Right kidney (tissue), 1 donor: ENCODE measurements at regions not wholly inside any gene's neighbourhood (a gene's known extent, or its start where the extent isn't known, plus 50 kb on each side); places are given as distances from the start of the nearest gene placed in this dataset.

Experiments used
- DNase-seq: peaks from one replicate; pipeline ENCODE4 v3.0.0-alpha.2; 2016

DNA sequence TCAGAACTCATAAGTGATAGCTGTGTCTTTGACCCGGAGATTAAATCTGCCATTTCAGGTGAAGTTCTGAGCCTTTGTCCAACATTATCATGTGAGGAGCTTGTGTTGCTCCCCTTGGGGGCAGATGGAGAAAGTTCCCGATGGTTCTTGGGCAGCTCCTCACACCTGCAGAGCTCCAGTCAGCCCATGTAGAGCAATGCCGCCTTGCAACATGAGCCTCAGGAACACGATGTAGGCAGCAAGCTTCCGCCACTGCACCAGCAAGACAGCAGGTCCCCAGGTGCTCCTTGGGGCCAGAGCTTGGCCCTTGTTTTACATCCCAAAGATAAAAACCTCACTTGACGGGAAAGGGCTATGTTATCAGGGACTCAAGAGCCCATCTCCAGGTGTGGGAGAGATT, 292.7 kb downstream of the IRX1 start:
- no peak for DNase-seq

DNA sequence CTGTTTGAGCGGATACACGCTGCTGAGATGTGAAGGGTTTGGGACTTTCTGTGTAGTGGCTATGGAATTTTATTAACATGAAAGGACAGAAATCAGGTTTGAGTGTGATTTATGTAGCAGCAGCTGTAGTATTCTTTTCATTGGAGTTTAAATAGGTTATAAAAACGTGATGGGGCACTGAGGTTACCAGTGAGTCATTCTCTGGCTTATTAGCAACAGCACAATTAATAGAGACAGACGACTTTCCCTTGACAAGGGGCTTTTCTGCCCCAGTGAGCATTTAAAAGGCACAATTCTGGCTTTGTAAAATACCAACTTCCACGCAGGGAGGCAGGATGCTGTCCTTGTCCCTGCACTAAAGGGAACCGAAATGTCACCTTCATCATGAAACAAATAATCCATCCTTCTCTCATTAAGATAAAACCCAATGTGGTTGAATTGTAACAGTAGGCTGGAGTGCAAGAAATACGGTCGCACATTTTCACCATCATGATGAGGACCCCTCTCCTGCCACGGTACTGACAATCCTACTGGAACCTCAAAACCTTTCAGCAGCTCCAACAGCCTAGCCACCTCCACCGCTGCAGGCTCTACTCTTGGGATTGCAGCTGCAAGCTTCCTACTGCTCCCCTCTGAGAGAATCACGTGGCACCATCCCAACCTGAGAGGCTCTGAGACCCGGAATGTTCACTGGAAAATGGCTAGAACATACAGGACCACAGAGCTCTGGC, 293.9 kb downstream of the IRX1 start:
- DNase-seq = no peak

DNA sequence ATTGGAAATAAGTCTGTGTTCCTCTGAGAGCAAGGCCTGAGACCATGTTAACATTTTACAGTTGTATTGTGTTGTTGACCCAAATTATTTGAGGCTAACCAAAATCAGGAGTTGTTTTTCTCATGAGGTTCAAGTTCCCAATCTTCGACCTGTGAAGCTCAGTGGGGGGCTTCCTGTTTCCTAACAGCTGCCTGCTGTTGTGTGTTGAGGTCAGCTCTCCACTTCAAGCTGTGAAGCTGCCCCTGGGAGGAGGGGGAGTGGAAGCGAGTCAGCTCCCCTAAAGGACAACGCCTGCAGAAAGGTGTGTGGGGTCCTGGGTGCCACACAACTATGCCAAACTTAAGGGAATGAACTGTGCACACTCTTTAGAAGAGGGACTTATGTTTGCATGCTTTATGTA, 295.5 kb downstream of the IRX1 start:
- no peak for DNase-seq

GRCh38 chr5:3893527-3893926, 297.9 kb downstream of the IRX1 start:
- DNase-seq = no peak

DNA sequence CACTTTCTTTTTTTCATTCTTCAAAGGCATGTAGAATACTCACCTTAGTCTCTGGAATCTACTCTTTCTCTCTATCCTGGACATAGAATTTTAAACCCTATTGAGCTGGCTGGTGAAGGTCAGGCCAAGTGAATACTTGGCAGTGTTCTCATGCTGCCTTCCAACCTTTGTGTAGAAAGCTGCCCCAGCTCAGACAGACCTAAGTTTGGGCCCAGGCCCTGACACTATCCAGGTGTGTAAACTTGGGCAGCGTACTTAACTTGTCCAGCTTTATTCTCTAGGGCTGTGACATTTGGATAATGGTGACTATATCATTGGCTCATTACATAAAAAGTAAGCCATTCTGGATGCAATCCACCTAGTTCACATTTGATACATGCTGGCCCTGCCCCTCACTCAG, 298.3 kb downstream of the IRX1 start:
- DNase-seq = no peak

GRCh38 chr5:3896098-3896497, 300.5 kb downstream of the IRX1 start:
- no peak for DNase-seq

- DNase-seq = no peak
These were observed 303.5 kb downstream of the IRX1 start for GRCh38 chr5:3899093-3899492.

DNA sequence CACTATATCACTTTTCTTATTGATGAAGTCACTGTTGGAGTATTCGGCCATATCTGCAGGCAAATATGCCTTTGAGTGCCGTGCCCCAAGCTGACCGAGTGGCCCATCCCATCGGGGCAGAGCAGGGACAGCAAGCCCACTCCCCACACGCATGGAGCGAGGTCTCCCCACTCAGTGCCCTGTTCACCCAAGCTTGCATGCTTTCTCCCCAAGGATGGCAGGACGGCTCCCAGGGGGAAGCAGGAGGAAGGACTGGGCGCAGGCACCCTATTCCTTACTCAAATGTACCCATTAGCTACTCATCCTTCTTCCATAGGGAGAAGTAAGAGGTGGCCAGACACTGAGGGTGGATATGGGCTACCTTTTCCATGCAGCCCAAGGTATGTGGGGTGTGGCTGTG, 309.0 kb downstream of the IRX1 start:
- no peak for DNase-seq

GRCh38 chr5:3905031-3905430, 309.4 kb downstream of the IRX1 start:
- no peak for DNase-seq

- no peak for DNase-seq
These were observed 309.9 kb downstream of the IRX1 start for GRCh38 chr5:3905521-3905920.

- no peak for DNase-seq
These were observed 315.5 kb downstream of the IRX1 start for GRCh38 chr5:3911111-3911510.

GRCh38 chr5:3911773-3912172, 316.1 kb downstream of the IRX1 start:
- no peak for DNase-seq

GRCh38 chr5:3912790-3913189, 317.2 kb downstream of the IRX1 start:
- DNase-seq = no peak

GRCh38 chr5:3913279-3913678, 317.6 kb downstream of the IRX1 start:
- DNase-seq = no peak

DNA sequence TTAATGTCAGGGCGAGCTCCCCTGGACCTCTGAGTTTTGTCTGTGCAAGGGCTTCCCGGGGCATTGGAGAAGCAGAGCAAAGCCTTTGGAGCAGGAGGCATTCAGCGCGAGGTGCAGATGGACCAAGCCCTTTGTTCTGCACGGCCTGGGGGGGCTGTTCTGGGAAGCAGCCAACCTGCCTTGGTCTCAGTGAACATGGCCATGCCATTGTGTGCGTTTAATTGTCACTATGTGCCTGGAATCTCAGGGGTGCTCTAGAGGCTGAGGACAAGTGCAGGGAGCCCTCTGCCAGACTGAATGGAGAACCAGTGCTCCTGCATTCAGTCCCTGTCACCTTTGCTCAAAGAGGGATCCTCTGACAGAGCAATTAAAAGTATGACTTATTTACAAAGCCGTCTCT, 329.4 kb downstream of the IRX1 start:
- DNase-seq = no peak

GRCh38 chr5:3925935-3926334, 330.3 kb downstream of the IRX1 start:
- DNase-seq = no peak

- no peak for DNase-seq
These were observed 334.2 kb downstream of the IRX1 start for GRCh38 chr5:3929799-3930198.

DNA sequence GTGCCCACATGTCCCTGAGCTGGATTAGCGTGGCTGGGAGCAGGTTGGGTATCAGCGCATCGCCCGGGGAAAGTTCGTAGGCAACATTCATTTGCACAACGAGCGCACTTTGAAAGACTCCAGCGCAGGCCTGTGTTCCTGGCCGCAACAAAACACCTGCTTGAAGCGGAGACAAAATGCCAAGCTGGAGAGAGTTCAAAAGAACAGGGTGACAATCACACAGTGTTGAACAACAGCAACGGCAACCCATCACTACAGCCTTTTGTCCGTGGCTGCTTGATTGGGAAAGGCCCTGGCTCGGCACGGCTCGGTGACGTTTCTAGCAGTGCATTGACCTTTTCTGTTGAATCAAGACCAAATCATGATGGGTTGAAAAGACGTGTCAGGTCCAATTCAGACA, 336.3 kb downstream of the IRX1 start:
- DNase-seq = no peak

- no peak for DNase-seq
These were observed 337.9 kb downstream of the IRX1 start for GRCh38 chr5:3933536-3933935.

DNA sequence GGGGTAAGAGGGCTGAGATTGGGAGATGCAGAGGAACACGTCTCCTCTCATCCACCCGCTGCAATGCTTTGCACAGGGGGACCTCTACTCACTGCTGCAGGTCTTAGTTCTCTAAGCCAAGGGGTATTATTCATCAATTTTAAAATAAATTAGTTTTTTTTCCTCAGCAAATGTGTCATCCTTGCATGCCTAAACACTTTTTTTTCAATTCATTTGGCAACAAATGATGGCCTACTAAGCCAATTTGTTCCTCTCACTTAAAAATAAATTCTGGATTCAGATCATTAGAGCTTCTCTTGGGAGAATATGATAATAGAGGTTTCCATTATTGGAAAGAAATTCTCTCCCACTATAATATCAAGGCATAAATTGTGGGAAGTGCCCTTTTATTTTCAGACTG, 338.3 kb downstream of the IRX1 start:
- DNase-seq = no peak

- DNase-seq = no peak
These were observed 348.2 kb downstream of the IRX1 start for GRCh38 chr5:3943859-3944258.

DNA sequence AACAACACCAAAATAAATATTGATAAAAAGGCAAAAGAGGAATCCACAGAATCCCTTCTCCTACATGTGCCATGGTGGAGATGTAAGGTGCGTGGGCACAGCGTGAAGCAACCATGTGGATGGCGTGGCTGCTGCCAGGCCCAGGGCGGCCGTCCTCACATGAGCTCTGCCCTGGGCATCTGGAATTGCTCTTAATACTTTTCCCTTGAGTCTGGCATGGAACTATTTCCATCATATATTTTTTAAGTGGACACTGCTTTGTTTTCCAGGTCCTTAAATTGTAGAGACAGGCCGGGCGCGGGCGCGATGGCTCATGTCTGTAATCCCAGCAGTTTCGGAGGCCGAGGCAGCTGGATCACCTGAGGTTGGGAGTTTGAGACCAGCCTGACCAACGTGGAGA, 349.3 kb downstream of the IRX1 start:
- DNase-seq = no peak

- no peak for DNase-seq
These were observed 353.2 kb downstream of the IRX1 start for GRCh38 chr5:3948838-3949237.

GRCh38 chr5:3954199-3954598, 358.6 kb downstream of the IRX1 start:
- no peak for DNase-seq

DNA sequence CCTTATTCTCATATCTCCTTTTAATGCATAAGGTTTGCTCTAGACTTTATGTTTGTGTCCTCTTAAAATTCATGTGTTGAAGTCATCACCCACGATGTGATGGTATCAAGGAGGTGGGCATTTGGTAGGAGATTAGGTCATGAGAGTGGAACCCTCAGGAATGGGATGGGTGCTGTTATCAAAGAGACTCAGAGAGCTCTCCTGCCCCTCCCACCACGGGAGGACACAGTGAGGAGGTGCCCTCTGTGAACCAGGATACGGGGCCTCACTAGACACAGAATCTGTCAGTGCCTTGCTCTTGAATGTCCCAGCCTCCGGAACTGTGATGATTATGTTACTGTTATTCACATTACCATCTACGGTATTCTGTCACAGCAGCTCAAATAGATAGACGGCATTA, 359.0 kb downstream of the IRX1 start:
- DNase-seq = no peak
